OCI-LY3 (cell line): ENCODE measurements at regions not wholly inside any gene's neighbourhood (a gene's known extent, or its start where the extent isn't known, plus 50 kb on each side); places are given as distances from the start of the nearest gene placed in this dataset.
"Not testable (repeated sequence)": the region's sequence is repeated elsewhere in the genome, so short reads cannot be mapped to it uniquely, and the experiment has no call there.

Experiments
- H2AFZ ChIP-seq: fragments of 200-600, 300-600 bp; shearing (Covaris generic); 2 replicates; pipeline ENCODE4 v1.6.0; 2014; ENCODE audit warnings: antibody characterized with exemption, low read depth, low read length
- H3K27ac ChIP-seq: fragments of 200-600, 300-600 bp; sonication (generic); 2 replicates; pipeline ENCODE4 v1.5.1; 2014; ENCODE audit warnings: mild to moderate bottlenecking, low read length, moderate library complexity, mixed read lengths
- H3K27me3 ChIP-seq: fragments of 200-600, 300-600 bp; sonication (generic); 2 replicates; pipeline ENCODE4 v1.6.1; 2014; ENCODE audit warnings: low read depth, low read length, mixed read lengths
- H3K36me3 ChIP-seq: fragments of 200-600, 300-600 bp; sonication (generic); replicated peaks from 2 replicates; pipeline ENCODE3; 2014; ENCODE audit warnings: low read depth, low read length, mixed read lengths
- H3K4me1 ChIP-seq: fragments of 300-600, 200-600 bp; sonication (generic); 2 replicates; pipeline ENCODE4 v1.6.1; 2014; ENCODE audit warnings: low read length, mixed read lengths
- H3K4me2 ChIP-seq: fragments of 200-600, 300-600 bp; sonication (generic); 2 replicates; pipeline ENCODE4 v1.6.1; 2014; ENCODE audit warnings: low read length, mixed read lengths
- H3K4me3 ChIP-seq: fragments of 300-600, 200-600 bp; sonication (generic); 2 replicates; pipeline ENCODE4 v1.5.1; 2014; ENCODE audit warnings: antibody characterized with exemption, mild to moderate bottlenecking, low read length, moderate library complexity
- H3K79me2 ChIP-seq: fragments of 300-600, 200-600 bp; shearing (Covaris generic); 2 replicates; pipeline ENCODE4 v1.6.1; 2014; ENCODE audit warnings: mild to moderate bottlenecking, low read length, mixed read lengths
- H3K9ac ChIP-seq: fragments of 300-600, 200-600 bp; shearing (Covaris generic); 2 replicates; pipeline ENCODE4 v1.6.0; 2014; ENCODE audit warnings: mild to moderate bottlenecking, low read length, moderate library complexity
- H3K9me3 ChIP-seq: fragments of 200-600, 300-600 bp; shearing (Covaris generic); 2 replicates; pipeline ENCODE4 v1.6.1; 2014; ENCODE audit warnings: low read length, mixed read lengths; ENCODE audit not compliant: insufficient read depth
- H4K20me1 ChIP-seq: fragments of 200-600, 300-600 bp; sonication (generic); 2 replicates; pipeline ENCODE4 v1.6.1; 2016; ENCODE audit warnings: low read length, mixed read lengths; ENCODE audit not compliant: insufficient read depth
- EZH2phosphoT487 ChIP-seq: fragments of 200-600 bp; shearing (Covaris generic); IDR thresholded peaks from 2 replicates; pipeline ENCODE4 v1.6.1; 2018; ENCODE audit warnings: antibody characterized with exemption, mixed run types, low read depth
- TF ChIP-seq, protein P1 (sequence below): fragments of 200-600, 300-600 bp; sonication (generic); IDR thresholded peaks from 2 replicates; pipeline ENCODE4 v1.5.1; 2014; ENCODE audit warnings: antibody characterized with exemption, low read length, low read depth

DNA sequence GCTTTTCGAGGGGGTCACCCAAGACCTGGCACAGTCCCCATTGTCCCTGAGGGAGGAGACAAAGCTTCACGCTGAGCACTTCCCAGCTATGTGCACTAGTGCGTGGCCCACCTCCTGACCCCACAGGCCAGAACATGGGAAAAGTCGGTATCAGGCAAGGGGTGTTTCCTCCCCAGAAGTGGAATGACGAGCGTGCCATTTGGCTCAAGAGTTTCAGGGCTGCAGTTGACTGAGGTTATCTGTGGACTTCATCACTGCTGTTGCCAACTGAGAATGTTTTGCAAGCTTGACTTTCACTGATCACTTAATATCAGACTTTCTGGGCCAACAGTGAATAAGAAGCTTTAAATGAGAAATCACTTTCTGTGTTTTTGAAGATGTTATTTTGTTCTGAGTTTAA, 137.0 kb upstream of the AFDN start:
- 0 out of 2 replicates have a peak, but pooled peaks cover 2% of the 10 kb centered on the region for H3K4me1 ChIP-seq
- TF ChIP-seq, protein P1, sequence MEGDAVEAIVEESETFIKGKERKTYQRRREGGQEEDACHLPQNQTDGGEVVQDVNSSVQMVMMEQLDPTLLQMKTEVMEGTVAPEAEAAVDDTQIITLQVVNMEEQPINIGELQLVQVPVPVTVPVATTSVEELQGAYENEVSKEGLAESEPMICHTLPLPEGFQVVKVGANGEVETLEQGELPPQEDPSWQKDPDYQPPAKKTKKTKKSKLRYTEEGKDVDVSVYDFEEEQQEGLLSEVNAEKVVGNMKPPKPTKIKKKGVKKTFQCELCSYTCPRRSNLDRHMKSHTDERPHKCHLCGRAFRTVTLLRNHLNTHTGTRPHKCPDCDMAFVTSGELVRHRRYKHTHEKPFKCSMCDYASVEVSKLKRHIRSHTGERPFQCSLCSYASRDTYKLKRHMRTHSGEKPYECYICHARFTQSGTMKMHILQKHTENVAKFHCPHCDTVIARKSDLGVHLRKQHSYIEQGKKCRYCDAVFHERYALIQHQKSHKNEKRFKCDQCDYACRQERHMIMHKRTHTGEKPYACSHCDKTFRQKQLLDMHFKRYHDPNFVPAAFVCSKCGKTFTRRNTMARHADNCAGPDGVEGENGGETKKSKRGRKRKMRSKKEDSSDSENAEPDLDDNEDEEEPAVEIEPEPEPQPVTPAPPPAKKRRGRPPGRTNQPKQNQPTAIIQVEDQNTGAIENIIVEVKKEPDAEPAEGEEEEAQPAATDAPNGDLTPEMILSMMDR = no peak
- TF ChIP-seq EZH2phosphoT487 = no peak
- H3K4me2 ChIP-seq = no peak overlapping the region
- no peak overlapping the region for H2AFZ ChIP-seq
- H3K9ac ChIP-seq = no peak overlapping the region
- no peaks in the 10 kb centered on the region for H3K79me2 ChIP-seq
- no peaks in the 10 kb centered on the region for H4K20me1 ChIP-seq
- H3K4me3 ChIP-seq = no peak overlapping the region
- no peaks in the 10 kb centered on the region for H3K9me3 ChIP-seq
- no peak overlapping the region for H3K27ac ChIP-seq
- H3K36me3 ChIP-seq = no peaks in the 10 kb centered on the region
- 0 out of 2 replicates have a peak, but pooled peaks cover 7% of the 10 kb centered on the region for H3K27me3 ChIP-seq

DNA sequence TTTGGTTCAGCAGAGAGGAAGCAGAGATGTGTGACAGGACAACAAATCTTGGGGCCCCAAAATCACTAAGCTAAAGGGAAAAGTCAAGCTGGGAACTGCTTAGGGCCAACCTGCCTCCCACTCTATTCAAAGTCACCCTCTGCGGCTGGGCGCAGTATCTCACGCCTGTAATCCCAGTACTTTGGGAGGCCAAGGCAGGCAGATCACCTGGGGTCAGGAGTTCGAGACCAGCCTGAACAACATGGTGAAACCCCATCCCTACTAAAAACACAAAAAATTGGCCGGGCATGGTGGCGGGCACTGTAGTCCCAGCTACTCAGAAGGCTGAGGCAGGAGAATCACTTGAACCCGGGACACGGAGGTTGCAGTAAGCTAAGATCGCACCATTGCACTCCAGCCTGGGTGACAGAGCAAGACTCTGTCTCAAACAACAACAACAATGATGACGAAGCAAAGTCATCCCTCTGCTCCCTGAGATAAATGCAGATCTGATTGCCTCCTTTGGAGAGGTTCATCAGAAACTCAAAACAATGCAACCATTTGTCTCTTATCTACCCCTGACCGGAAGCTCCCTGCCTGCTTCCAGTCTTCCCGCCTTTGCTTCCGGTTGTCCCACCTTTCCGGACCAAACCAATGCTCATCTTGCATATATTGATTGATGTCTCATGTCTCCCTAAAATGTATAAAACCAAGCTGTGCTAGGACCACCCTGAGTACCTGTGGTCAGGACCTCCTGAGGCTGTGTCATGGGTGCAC, 136.4 kb upstream of the AFDN start:
- not testable (repeated sequence) for H2AFZ ChIP-seq, H3K4me3 ChIP-seq, H3K9ac ChIP-seq, H3K9me3 ChIP-seq, H3K27ac ChIP-seq, H3K4me2 ChIP-seq, H3K79me2 ChIP-seq, H3K27me3 ChIP-seq, H3K36me3 ChIP-seq, H3K4me1 ChIP-seq, H4K20me1 ChIP-seq

DNA sequence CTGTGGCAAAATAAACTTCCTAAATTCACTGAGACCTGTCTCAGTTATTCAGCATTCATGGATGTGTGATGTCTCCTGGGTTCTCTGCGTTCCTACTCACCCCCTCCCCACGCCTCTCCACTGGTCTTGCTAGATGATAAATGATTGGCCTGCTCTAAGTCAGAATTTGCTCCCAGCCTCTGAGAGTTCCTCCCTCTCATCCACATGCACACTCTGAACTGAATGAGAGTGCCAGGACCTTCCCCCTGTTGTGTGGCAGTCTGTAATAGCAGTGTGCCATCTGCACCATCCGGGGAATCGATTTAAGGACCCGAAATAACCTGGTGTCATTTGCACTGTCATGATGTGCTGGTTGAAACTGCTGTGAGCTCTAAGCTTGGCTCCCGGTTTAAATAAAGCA, 135.8 kb upstream of the AFDN start:
- no peaks in the 10 kb centered on the region for H4K20me1 ChIP-seq
- H3K4me1 ChIP-seq = 0 out of 2 replicates have a peak, but pooled peaks cover 2% of the 10 kb centered on the region
- TF ChIP-seq, protein P1 = no peak
- TF ChIP-seq EZH2phosphoT487 = no peak
- H3K9ac ChIP-seq = no peak overlapping the region
- no peaks in the 10 kb centered on the region for H3K9me3 ChIP-seq
- H3K36me3 ChIP-seq = no peaks in the 10 kb centered on the region
- H3K4me2 ChIP-seq = no peak overlapping the region
- no peak overlapping the region for H3K27ac ChIP-seq
- no peak overlapping the region for H3K4me3 ChIP-seq
- H3K79me2 ChIP-seq = no peaks in the 10 kb centered on the region
- no peak overlapping the region for H2AFZ ChIP-seq
- H3K27me3 ChIP-seq = 0 out of 2 replicates have a peak, but pooled peaks cover 7% of the 10 kb centered on the region

DNA sequence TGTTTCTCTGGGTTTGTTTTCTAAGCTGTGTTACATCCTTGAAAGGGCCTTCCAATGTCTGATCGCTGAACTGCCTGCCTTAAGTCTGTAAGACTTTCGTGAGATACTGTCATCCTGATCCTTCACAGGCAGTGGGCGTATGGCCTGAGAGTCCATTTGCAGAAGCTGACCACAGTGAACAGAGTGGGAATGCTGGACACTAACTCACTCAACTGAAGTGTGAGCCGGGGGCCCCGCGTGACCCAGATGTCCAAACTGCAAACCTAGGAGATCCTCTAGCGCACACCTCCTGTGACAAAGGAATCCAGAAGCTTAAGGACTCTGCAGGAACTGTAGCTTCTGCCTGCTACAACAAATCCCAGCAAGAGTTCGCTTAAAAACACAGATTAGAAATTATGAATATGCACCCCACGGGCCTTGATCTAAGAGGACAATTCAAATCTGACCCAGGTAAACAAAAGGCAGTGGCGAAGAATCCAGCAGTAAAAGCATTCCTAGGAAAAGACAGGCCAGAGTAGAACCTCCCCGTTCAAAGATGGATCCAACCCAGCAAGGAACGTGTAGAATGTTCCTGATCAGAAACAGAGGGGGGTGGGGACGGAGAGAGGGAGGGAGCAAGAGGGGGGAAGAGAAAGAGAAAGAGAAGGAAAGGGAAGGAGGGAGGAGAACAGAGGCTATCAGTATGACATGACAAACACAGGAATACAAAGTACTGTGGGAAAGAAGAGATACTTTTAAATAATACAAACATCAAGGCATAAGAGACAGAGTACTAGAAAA, 135.0 kb upstream of the AFDN start:
- Histone ChIP-seq H2AFZ (no peak overlapping the region), H3K4me2 (no peak overlapping the region), H3K4me3 (no peak overlapping the region), H3K27me3 (0 out of 2 replicates have a peak, but pooled peaks cover 7% of the 10 kb centered on the region), H3K27ac (no peak overlapping the region), H4K20me1 (no peaks in the 10 kb centered on the region), H3K36me3 (no peaks in the 10 kb centered on the region), H3K4me1 (0 out of 2 replicates have a peak, but pooled peaks cover 2% of the 10 kb centered on the region), H3K9me3 (no peaks in the 10 kb centered on the region), H3K79me2 (no peaks in the 10 kb centered on the region), H3K9ac (no peak overlapping the region)
- TF ChIP-seq EZH2phosphoT487 = no peak
- TF ChIP-seq, protein P1 = no peak

DNA sequence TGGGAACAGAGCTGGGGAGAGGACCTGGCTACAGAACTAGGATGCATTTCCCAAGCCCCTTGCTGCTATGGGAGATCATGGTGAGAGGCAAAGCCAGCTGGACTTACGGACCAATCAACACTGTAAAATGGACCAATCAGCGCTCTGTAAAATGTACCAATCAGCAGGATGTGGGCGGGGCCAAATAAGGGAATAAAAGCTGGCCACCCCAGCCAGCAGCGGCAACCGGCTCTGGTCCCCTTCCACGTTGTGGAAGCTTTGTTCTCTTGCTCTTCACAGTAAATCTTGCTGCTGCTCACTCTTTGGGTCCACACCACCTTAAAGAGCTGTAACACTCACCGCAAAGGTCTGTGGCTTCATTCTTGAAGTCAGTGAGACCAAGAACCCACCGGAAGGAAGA, 133.2 kb upstream of the AFDN start:
- H3K4me2 ChIP-seq, H3K4me1 ChIP-seq, H3K9ac ChIP-seq: not testable (repeated sequence)

More for the DNA sequence above, 133.2 kb upstream of the AFDN start:
- H3K36me3 ChIP-seq, H3K27ac ChIP-seq, H3K79me2 ChIP-seq, H3K4me3 ChIP-seq, H3K27me3 ChIP-seq, H4K20me1 ChIP-seq, H2AFZ ChIP-seq, H3K9me3 ChIP-seq: not testable (repeated sequence)
